Fibroblast of villous mesenchyme (primary cell): ENCODE measurements at regions not wholly inside any gene's neighbourhood (a gene's known extent, or its start where the extent isn't known, plus 50 kb on each side); places are given as distances from the start of the nearest gene placed in this dataset.

Source experiments
- DNase-seq: peaks from one replicate; pipeline ENCODE4 v3.0.0-alpha.2; 2010; ENCODE audit warnings: low read depth
- H3K4me3 ChIP-seq: 2 replicates; pipeline ENCODE4 v1.5.1; 2011; ENCODE audit warnings: low read depth, mild to moderate bottlenecking, low read length
- CTCF ChIP-seq: IDR thresholded peaks from 2 replicates; pipeline ENCODE4 v1.5.1; 2012; ENCODE audit warnings: low read depth, mild to moderate bottlenecking, low read length; ENCODE audit not compliant: insufficient read depth

- H3K4me3 ChIP-seq, result no peak overlapping the region
- DNase-seq, result no peak
- TF ChIP-seq CTCF, result no peak
Measured at GRCh38 chr2:57882895-57883515, 163.6 kb upstream of the VRK2 start.

- H3K4me3 ChIP-seq, result no peak overlapping the region
- DNase-seq, result no peak
- no peak for TF ChIP-seq CTCF
Measured at GRCh38 chr2:57884281-57884680, 162.3 kb upstream of the VRK2 start.

GRCh38 chr2:57885742-57886141, 160.9 kb upstream of the VRK2 start:
- DNase-seq, result no peak
- no peak for TF ChIP-seq CTCF
- H3K4me3 ChIP-seq, result no peak overlapping the region

- no peak for DNase-seq
- no peak overlapping the region for H3K4me3 ChIP-seq
- TF ChIP-seq CTCF, result no peak
Measured at GRCh38 chr2:57886161-57886786, 160.3 kb upstream of the VRK2 start.

- TF ChIP-seq CTCF, result no peak
- H3K4me3 ChIP-seq, result no peak overlapping the region
- no peak for DNase-seq
Measured at GRCh38 chr2:57888463-57888862, 158.1 kb upstream of the VRK2 start.

- DNase-seq, result peak; percentile 6
- TF ChIP-seq CTCF, result no peak
Measured at GRCh38 chr2:57890464-57890863, 156.1 kb upstream of the VRK2 start.

More at GRCh38 chr2:57890464-57890863, 156.1 kb upstream of the VRK2 start:
- no peak overlapping the region for H3K4me3 ChIP-seq
